Mesendoderm (in vitro differentiated cells): ENCODE measurements at regions not wholly inside any gene's neighbourhood (a gene's known extent, or its start where the extent isn't known, plus 50 kb on each side); places are given as distances from the start of the nearest gene placed in this dataset.

ENCODE experiments used
- DNase-seq: peaks from one replicate; pipeline ENCODE4 v3.0.0; 2013
- H2AK5ac ChIP-seq: 2 replicates; pipeline ENCODE4 v1.6.1; 2013; ENCODE audit warnings: low read length, inconsistent platforms
- H2BK120ac ChIP-seq: 2 replicates; pipeline ENCODE4 v1.6.1; 2013; ENCODE audit warnings: low read depth, mild to moderate bottlenecking, low read length, moderate library complexity, mixed read lengths
- H2BK15ac ChIP-seq: replicated peaks from 2 replicates; pipeline ENCODE4 v1.6.1; 2013; ENCODE audit warnings: low read depth, mild to moderate bottlenecking, moderate library complexity
- H2BK5ac ChIP-seq: 2 replicates; pipeline ENCODE4 v1.6.1; 2013; ENCODE audit warnings: low read length, inconsistent platforms
- H3K18ac ChIP-seq: 2 replicates; pipeline ENCODE4 v1.6.1; 2013; ENCODE audit warnings: mild to moderate bottlenecking, low read length, mixed read lengths
- H3K23ac ChIP-seq: one replicate; pipeline ENCODE4 v1.6.1; 2013; ENCODE audit warnings: low read length
- H3K27ac ChIP-seq: 2 replicates; pipeline ENCODE4 v1.5.1; 2013; ENCODE audit warnings: low read depth, mild to moderate bottlenecking, inconsistent platforms, low read length, moderate library complexity
- H3K27me3 ChIP-seq: 2 replicates; pipeline ENCODE4 v1.6.1; 2013; ENCODE audit warnings: low read length, control low read depth, mild to moderate bottlenecking, inconsistent platforms; ENCODE audit not compliant: insufficient read depth, poor library complexity
- H3K36me3 ChIP-seq: 2 replicates; pipeline ENCODE4 v1.6.1; 2013; ENCODE audit warnings: low read length, inconsistent platforms; ENCODE audit not compliant: control insufficient read depth, insufficient read depth
- H3K4ac ChIP-seq: one replicate; pipeline ENCODE4 v1.6.1; 2013; ENCODE audit warnings: low read depth, mild to moderate bottlenecking, low read length, moderate library complexity
- H3K4me1 ChIP-seq: 2 replicates; pipeline ENCODE4 v1.6.1; 2013; ENCODE audit warnings: low read depth, low read length, inconsistent platforms; ENCODE audit not compliant: control insufficient read depth
- H3K4me2 ChIP-seq: 2 replicates; pipeline ENCODE4 v1.6.1; 2013; ENCODE audit warnings: low read length
- H3K4me3 ChIP-seq: 2 replicates; pipeline ENCODE4 v1.5.1; 2013; ENCODE audit warnings: mild to moderate bottlenecking, low read length
- H3K56ac ChIP-seq: one replicate; pipeline ENCODE4 v1.6.1; 2013; ENCODE audit warnings: low read length
- H3K79me1 ChIP-seq: 2 replicates; pipeline ENCODE4 v1.6.1; 2013; ENCODE audit warnings: low read length, inconsistent platforms
- H3K79me2 ChIP-seq: 2 replicates; pipeline ENCODE4 v1.6.1; 2013; ENCODE audit warnings: mild to moderate bottlenecking, low read length; ENCODE audit not compliant: control insufficient read depth, insufficient read depth
- H3K9ac ChIP-seq: 2 replicates; pipeline ENCODE4 v1.6.1; 2013; ENCODE audit warnings: low read length, inconsistent platforms
- H4K5ac ChIP-seq: one replicate; pipeline ENCODE4 v1.6.1; 2013; ENCODE audit warnings: low read length
- H4K8ac ChIP-seq: one replicate; pipeline ENCODE4 v1.6.1; 2013; ENCODE audit warnings: low read depth, mild to moderate bottlenecking, control low read depth, low read length, moderate library complexity
- WGBS: extraction: QIAGEN DNeasy Blood & Tissue Kit; methylation state at CpG from one replicate; pipeline ENCODE4 v1.1.7; 2013; ENCODE audit warnings: low lambda C conversion rate, missing lambda C conversion rate; ENCODE audit not compliant: insufficient coverage; ENCODE audit errors: extremely low coverage; 5-methylcytosine and 5-hydroxymethylcytosine counted together

- Histone ChIP-seq H3K4me3 (no peak overlapping the region), H3K27ac (no peak overlapping the region), H3K18ac (no peak overlapping the region), H3K36me3 (no peaks in the 10 kb centered on the region), H3K4me2 (no peak overlapping the region), H4K8ac (no peak overlapping the region), H2AK5ac (no peak overlapping the region), H3K4me1 (no peaks in the 10 kb centered on the region), H2BK15ac (no peak overlapping the region), H3K9ac (no peak overlapping the region), H3K79me1 (no peaks in the 10 kb centered on the region), H4K5ac (no peak overlapping the region), H3K4ac (no peak overlapping the region), H3K79me2 (no peaks in the 10 kb centered on the region), H3K23ac (no peak overlapping the region), H3K56ac (no peak overlapping the region), H2BK5ac (no peak overlapping the region), H3K27me3 (no peaks in the 10 kb centered on the region), H2BK120ac (no peak overlapping the region)
- DNase-seq = no peak
- no CpG with 5 or more reads among the region's 3 CpGs for WGBS
Observed at GRCh38 chr4:31374256-31374960, 654.2 kb downstream of the PCDH7 start.

- WGBS = no CpG with 5 or more reads among the region's 5 CpGs
- Histone ChIP-seq H4K5ac (no peak overlapping the region), H3K23ac (no peak overlapping the region)
Observed at GRCh38 chr4:31375936-31376335, 655.8 kb downstream of the PCDH7 start.

GRCh38 chr4:31379364-31379763, 659.2 kb downstream of the PCDH7 start:
- Histone ChIP-seq H3K23ac (no peak overlapping the region), H3K18ac (no peak overlapping the region), H3K4ac (no peak overlapping the region), H3K79me1 (no peaks in the 10 kb centered on the region), H3K9ac (no peak overlapping the region), H3K4me3 (no peak overlapping the region), H3K79me2 (no peaks in the 10 kb centered on the region), H3K4me2 (no peak overlapping the region), H3K4me1 (no peaks in the 10 kb centered on the region), H2BK120ac (no peak overlapping the region), H2BK5ac (no peak overlapping the region), H4K5ac (no peak overlapping the region), H2AK5ac (no peak overlapping the region), H3K27ac (no peak overlapping the region), H3K27me3 (no peaks in the 10 kb centered on the region), H4K8ac (no peak overlapping the region), H3K56ac (no peak overlapping the region), H3K36me3 (no peaks in the 10 kb centered on the region), H2BK15ac (no peak overlapping the region)
- DNase-seq = no peak
- WGBS = no CpG with 5 or more reads among the region's 2 CpGs

More at GRCh38 chr4:31375936-31376335, 655.8 kb downstream of the PCDH7 start:
- H3K79me2 ChIP-seq = no peaks in the 10 kb centered on the region
- H3K36me3 ChIP-seq = no peaks in the 10 kb centered on the region
- H3K4me1 ChIP-seq = no peaks in the 10 kb centered on the region
- H4K8ac ChIP-seq = no peak overlapping the region
- no peak overlapping the region for H2BK5ac ChIP-seq
- no peaks in the 10 kb centered on the region for H3K79me1 ChIP-seq
- H3K4ac ChIP-seq = no peak overlapping the region
- no peak overlapping the region for H3K56ac ChIP-seq
- no peaks in the 10 kb centered on the region for H3K27me3 ChIP-seq
- no peak overlapping the region for H2BK15ac ChIP-seq
- H3K4me3 ChIP-seq = no peak overlapping the region
- no peak overlapping the region for H2BK120ac ChIP-seq
- H2AK5ac ChIP-seq = no peak overlapping the region
- no peak overlapping the region for H3K27ac ChIP-seq
- H3K9ac ChIP-seq = no peak overlapping the region
- no peak overlapping the region for H3K18ac ChIP-seq
- H3K4me2 ChIP-seq = no peak overlapping the region
- no peak for DNase-seq

- H3K9ac ChIP-seq = no peak overlapping the region
- H3K18ac ChIP-seq = no peak overlapping the region
- no peak overlapping the region for H2BK5ac ChIP-seq
- no peak overlapping the region for H3K4ac ChIP-seq
- H2BK15ac ChIP-seq = no peak overlapping the region
- no peak overlapping the region for H3K4me2 ChIP-seq
- no peak overlapping the region for H3K4me3 ChIP-seq
- H3K36me3 ChIP-seq = no peaks in the 10 kb centered on the region
- DNase-seq = no peak
- H4K8ac ChIP-seq = no peak overlapping the region
- H4K5ac ChIP-seq = no peak overlapping the region
- H3K4me1 ChIP-seq = no peaks in the 10 kb centered on the region
- H3K23ac ChIP-seq = no peak overlapping the region
- H3K27ac ChIP-seq = no peak overlapping the region
- H2AK5ac ChIP-seq = no peak overlapping the region
- no peaks in the 10 kb centered on the region for H3K79me1 ChIP-seq
- H3K27me3 ChIP-seq = no peaks in the 10 kb centered on the region
- no CpG with 5 or more reads among the region's 2 CpGs for WGBS
- H2BK120ac ChIP-seq = no peak overlapping the region
- H3K79me2 ChIP-seq = no peaks in the 10 kb centered on the region
- no peak overlapping the region for H3K56ac ChIP-seq
Observed at GRCh38 chr4:31383767-31384166, 663.6 kb downstream of the PCDH7 start.

DNA sequence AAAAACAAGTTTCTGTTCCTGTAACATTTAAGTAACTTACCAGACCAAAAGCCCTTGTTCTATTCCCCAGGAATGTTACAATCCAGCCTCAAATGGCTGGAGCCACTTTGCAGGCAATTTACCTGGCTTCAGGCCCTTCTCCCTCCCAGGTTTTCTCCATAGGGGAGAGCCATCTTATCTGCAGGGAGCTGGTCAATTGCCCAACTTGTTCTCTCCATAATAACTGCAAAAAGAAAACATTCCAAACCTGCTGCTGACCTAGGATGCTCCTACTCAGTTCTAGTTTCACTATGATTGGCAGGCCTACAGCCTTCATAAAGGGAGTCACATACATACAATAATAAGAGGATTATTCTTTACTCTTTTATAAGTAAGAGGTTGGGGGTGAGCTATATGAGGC, 670.7 kb downstream of the PCDH7 start:
- Histone ChIP-seq H2BK15ac (no peak overlapping the region), H2BK5ac (no peak overlapping the region), H3K79me1 (no peaks in the 10 kb centered on the region), H2BK120ac (no peak overlapping the region), H2AK5ac (no peak overlapping the region), H4K8ac (no peak overlapping the region), H3K4ac (no peak overlapping the region), H3K56ac (no peak overlapping the region), H3K4me1 (no peaks in the 10 kb centered on the region), H3K23ac (no peak overlapping the region), H3K18ac (no peak overlapping the region), H3K79me2 (no peaks in the 10 kb centered on the region), H4K5ac (no peak overlapping the region), H3K27ac (no peak overlapping the region), H3K9ac (no peak overlapping the region), H3K4me3 (no peak overlapping the region), H3K4me2 (no peak overlapping the region), H3K27me3 (no peaks in the 10 kb centered on the region), H3K36me3 (no peaks in the 10 kb centered on the region)
- no peak for DNase-seq

DNA sequence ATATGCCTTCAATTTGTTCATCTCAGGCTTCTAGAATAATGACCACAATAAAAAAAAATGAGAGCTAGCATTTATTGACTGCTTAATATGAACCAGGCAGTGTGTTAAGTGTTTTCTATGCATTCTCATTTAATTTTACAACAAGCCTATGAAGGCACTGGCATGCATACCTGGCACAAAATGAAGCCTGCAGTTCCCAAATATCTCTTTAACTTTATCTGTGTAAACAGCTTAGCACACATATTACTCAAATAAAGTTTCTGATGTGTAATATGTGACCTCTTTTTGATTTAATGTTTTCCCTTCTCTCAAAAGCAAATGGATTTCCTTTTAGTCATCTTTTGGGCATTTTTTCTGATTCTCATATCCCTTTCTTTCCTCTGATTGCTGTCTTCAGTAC, 671.8 kb downstream of the PCDH7 start:
- Histone ChIP-seq H3K4me1 (no peaks in the 10 kb centered on the region), H3K79me1 (no peaks in the 10 kb centered on the region), H2BK15ac (no peak overlapping the region), H3K79me2 (no peaks in the 10 kb centered on the region), H3K27me3 (no peaks in the 10 kb centered on the region), H4K5ac (no peak overlapping the region), H3K27ac (no peak overlapping the region), H3K4ac (no peak overlapping the region), H3K36me3 (no peaks in the 10 kb centered on the region), H2BK120ac (no peak overlapping the region), H3K4me2 (no peak overlapping the region), H3K4me3 (no peak overlapping the region), H2BK5ac (no peak overlapping the region), H2AK5ac (no peak overlapping the region), H4K8ac (no peak overlapping the region), H3K9ac (no peak overlapping the region), H3K56ac (no peak overlapping the region), H3K23ac (no peak overlapping the region), H3K18ac (no peak overlapping the region)
- DNase-seq = no peak
